Smooth muscle cell (in vitro differentiated cells): ENCODE measurements at regions not wholly inside any gene's neighbourhood (a gene's known extent, or its start where the extent isn't known, plus 50 kb on each side); places are given as distances from the start of the nearest gene placed in this dataset.

ENCODE experiments used
- DNase-seq: peaks from one replicate; lab custom pipeline; 2025; ENCODE audit not compliant: unreplicated experiment; lab: John Stamatoyannopoulos, UW
- H2AFZ ChIP-seq: fragments of 200-600 bp; sonication (generic); 2 replicates; pipeline ENCODE4 v1.6.0; 2016; ENCODE audit warnings: antibody characterized with exemption, low read depth, mild to moderate bottlenecking
- H3F3A ChIP-seq: fragments of 200-600 bp; sonication (generic); 2 replicates; pipeline ENCODE4 v1.6.0; 2017; ENCODE audit warnings: antibody characterized with exemption, low read depth
- H3K27ac ChIP-seq: fragments of 200-600 bp; sonication (generic); 2 replicates; pipeline ENCODE4 v1.5.1; 2016; ENCODE audit warnings: low read depth, mild to moderate bottlenecking
- H3K27me3 ChIP-seq: fragments of 200-600 bp; sonication (generic); 2 replicates; pipeline ENCODE4 v1.6.1; 2016; ENCODE audit warnings: low read depth, mild to moderate bottlenecking
- H3K36me3 ChIP-seq: fragments of 200-600 bp; sonication (generic); 2 replicates; pipeline ENCODE4 v1.5.1; 2016; ENCODE audit warnings: low read depth
- H3K4me1 ChIP-seq: fragments of 200-600 bp; sonication (generic); 2 replicates; pipeline ENCODE4 v1.5.1; 2016; ENCODE audit warnings: low read depth
- H3K4me2 ChIP-seq: fragments of 200-600 bp; sonication (generic); 2 replicates; pipeline ENCODE4 v1.6.0; 2016; ENCODE audit warnings: mild to moderate bottlenecking
- H3K4me3 ChIP-seq: fragments of 200-600 bp; sonication (generic); 2 replicates; pipeline ENCODE4 v1.5.1; 2016; ENCODE audit warnings: mild to moderate bottlenecking
- H3K79me2 ChIP-seq: fragments of 200-600 bp; sonication (generic); 2 replicates; pipeline ENCODE4 v1.6.0; 2016; ENCODE audit warnings: low read depth, mild to moderate bottlenecking
- H3K9ac ChIP-seq: fragments of 200-600 bp; sonication (generic); 2 replicates; pipeline ENCODE4 v1.6.0; 2016; ENCODE audit warnings: low read depth
- H3K9me3 ChIP-seq: fragments of 200-600 bp; sonication (generic); replicated peaks from 2 replicates; pipeline ENCODE4 v1.5.1; 2016; ENCODE audit warnings: low read depth
- H4K20me1 ChIP-seq: fragments of 200-600 bp; sonication (generic); 2 replicates; pipeline ENCODE4 v1.6.0; 2016; ENCODE audit warnings: low read depth
- CTCF ChIP-seq: fragments of 200-600 bp; sonication (generic); IDR thresholded peaks from 2 replicates; pipeline ENCODE4 v1.5.1; 2017; ENCODE audit warnings: borderline replicate concordance, mild to moderate bottlenecking, antibody characterized with exemption; ENCODE audit not compliant: insufficient read depth, poor library complexity, severe bottlenecking
- WGBS: methylation state at CpG from one replicate; pipeline ENCODE4 v1.1.7; 2016; ENCODE audit warnings: low lambda C conversion rate; 5-methylcytosine and 5-hydroxymethylcytosine counted together

- DNase-seq = no peak
- Histone ChIP-seq H3F3A (no peaks in the 10 kb centered on the region), H3K27ac (no peak overlapping the region), H3K36me3 (no peaks in the 10 kb centered on the region), H3K4me3 (no peak overlapping the region), H3K79me2 (no peaks in the 10 kb centered on the region), H3K27me3 (no peaks in the 10 kb centered on the region), H3K9me3 (no peaks in the 10 kb centered on the region), H3K4me1 (no peaks in the 10 kb centered on the region), H2AFZ (no peak overlapping the region), H3K4me2 (peak overlapping the region; percentile 47), H4K20me1 (no peaks in the 10 kb centered on the region), H3K9ac (no peak overlapping the region)
- TF ChIP-seq CTCF = no peak
Measured at GRCh38 chr3:88209356-88209755, 59.6 kb downstream of the C3orf38 start.

GRCh38 chr3:88211096-88211890 lies 61.5 kb downstream of the C3orf38 start:
- Histone ChIP-seq H3K36me3 (no peaks in the 10 kb centered on the region), H3K4me2 (peak overlapping the region; percentile 13), H4K20me1 (no peaks in the 10 kb centered on the region), H3K27me3 (no peaks in the 10 kb centered on the region), H3K9ac (no peak overlapping the region), H3K9me3 (no peaks in the 10 kb centered on the region), H3K27ac (no peak overlapping the region), H3K4me3 (no peak overlapping the region), H2AFZ (no peak overlapping the region), H3K79me2 (no peaks in the 10 kb centered on the region), H3F3A (no peaks in the 10 kb centered on the region), H3K4me1 (no peaks in the 10 kb centered on the region)
- no peak for DNase-seq
- TF ChIP-seq CTCF = no peak
- 69% methylated on average over 2 of the region's 2 CpGs for WGBS

GRCh38 chr3:88219138-88219792 lies 69.5 kb downstream of the C3orf38 start:
- Histone ChIP-seq H3K27me3 (no peaks in the 10 kb centered on the region), H4K20me1 (no peaks in the 10 kb centered on the region), H3F3A (no peaks in the 10 kb centered on the region), H3K4me2 (no peak overlapping the region), H3K79me2 (no peaks in the 10 kb centered on the region), H3K9ac (no peak overlapping the region), H3K4me3 (no peak overlapping the region), H3K27ac (no peak overlapping the region), H3K36me3 (no peaks in the 10 kb centered on the region), H3K9me3 (no peaks in the 10 kb centered on the region), H2AFZ (no peak overlapping the region), H3K4me1 (no peaks in the 10 kb centered on the region)
- 13% methylated on average over 7 of the region's 7 CpGs for WGBS
- DNase-seq = no peak
- peak; percentile 69 for TF ChIP-seq CTCF

- Histone ChIP-seq H3K4me1 (no peaks in the 10 kb centered on the region), H3K9me3 (no peaks in the 10 kb centered on the region), H3K79me2 (no peaks in the 10 kb centered on the region), H3K4me2 (no peak overlapping the region), H3K27me3 (no peaks in the 10 kb centered on the region), H3K4me3 (no peak overlapping the region), H3F3A (no peaks in the 10 kb centered on the region), H3K36me3 (no peaks in the 10 kb centered on the region), H3K27ac (no peak overlapping the region), H2AFZ (no peak overlapping the region), H3K9ac (no peak overlapping the region), H4K20me1 (no peaks in the 10 kb centered on the region)
- no peak for TF ChIP-seq CTCF
- 69% methylated on average over 4 of the region's 4 CpGs for WGBS
- DNase-seq = no peak
Measured at GRCh38 chr3:88220126-88220525, 70.4 kb downstream of the C3orf38 start.
